ENCODE measurements at regions not wholly inside any gene's neighbourhood (a gene's known extent, or its start where the extent isn't known, plus 50 kb on each side); places are given as distances from the start of the nearest gene placed in this dataset.

DNA sequence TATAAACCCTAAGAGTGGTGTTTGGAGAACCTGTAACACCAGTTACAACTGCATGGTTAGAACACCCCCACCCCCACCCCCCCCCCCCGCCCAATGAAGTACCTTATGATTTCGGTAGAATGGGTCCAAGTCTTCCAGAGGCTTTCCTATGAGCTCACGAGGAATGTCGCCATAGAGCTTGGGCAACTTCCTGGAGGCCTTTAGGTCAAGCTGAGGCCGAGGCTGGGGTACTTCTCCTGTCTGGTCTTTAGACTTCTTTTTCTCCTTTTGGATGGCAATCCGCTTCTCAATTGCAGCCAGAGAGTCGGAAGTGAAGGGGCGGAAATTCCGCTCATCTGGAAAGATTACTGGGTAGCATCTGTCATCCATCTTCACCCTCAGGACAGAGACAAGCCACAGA, 101.8 kb downstream of the SCN11A start:
- no TSS peak for BruUV-seq (replicated peaks)
- no peak overlapping the region for H3K4me3 ChIP-seq (ENCODE audit: low read depth in 2 of 2, low read length in 2 of 2)
- H3K4me1 ChIP-seq (ENCODE audit: control insufficient read depth, insufficient read depth, low read length), result no peaks in the 10 kb centered on the region
- POLR2A ChIA-PET, result no interaction called here
- TF ChIP-seq POLR2AphosphoS5 (IDR thresholded peaks at IDR 0.05; ENCODE audit: low read depth, low read length) (no peak), TCF7L2 (IDR thresholded peaks at IDR 0.05; ENCODE audit: low read depth, low read length) (no peak), SIN3A (IDR thresholded peaks at IDR 0.05; ENCODE audit: borderline replicate concordance, insufficient read depth, low read depth, low read length) (no peak)
- TF ChIP-seq, protein P1, sequence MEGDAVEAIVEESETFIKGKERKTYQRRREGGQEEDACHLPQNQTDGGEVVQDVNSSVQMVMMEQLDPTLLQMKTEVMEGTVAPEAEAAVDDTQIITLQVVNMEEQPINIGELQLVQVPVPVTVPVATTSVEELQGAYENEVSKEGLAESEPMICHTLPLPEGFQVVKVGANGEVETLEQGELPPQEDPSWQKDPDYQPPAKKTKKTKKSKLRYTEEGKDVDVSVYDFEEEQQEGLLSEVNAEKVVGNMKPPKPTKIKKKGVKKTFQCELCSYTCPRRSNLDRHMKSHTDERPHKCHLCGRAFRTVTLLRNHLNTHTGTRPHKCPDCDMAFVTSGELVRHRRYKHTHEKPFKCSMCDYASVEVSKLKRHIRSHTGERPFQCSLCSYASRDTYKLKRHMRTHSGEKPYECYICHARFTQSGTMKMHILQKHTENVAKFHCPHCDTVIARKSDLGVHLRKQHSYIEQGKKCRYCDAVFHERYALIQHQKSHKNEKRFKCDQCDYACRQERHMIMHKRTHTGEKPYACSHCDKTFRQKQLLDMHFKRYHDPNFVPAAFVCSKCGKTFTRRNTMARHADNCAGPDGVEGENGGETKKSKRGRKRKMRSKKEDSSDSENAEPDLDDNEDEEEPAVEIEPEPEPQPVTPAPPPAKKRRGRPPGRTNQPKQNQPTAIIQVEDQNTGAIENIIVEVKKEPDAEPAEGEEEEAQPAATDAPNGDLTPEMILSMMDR (IDR thresholded peaks at IDR 0.05), result no peak
- TF ChIP-seq, protein P2, sequence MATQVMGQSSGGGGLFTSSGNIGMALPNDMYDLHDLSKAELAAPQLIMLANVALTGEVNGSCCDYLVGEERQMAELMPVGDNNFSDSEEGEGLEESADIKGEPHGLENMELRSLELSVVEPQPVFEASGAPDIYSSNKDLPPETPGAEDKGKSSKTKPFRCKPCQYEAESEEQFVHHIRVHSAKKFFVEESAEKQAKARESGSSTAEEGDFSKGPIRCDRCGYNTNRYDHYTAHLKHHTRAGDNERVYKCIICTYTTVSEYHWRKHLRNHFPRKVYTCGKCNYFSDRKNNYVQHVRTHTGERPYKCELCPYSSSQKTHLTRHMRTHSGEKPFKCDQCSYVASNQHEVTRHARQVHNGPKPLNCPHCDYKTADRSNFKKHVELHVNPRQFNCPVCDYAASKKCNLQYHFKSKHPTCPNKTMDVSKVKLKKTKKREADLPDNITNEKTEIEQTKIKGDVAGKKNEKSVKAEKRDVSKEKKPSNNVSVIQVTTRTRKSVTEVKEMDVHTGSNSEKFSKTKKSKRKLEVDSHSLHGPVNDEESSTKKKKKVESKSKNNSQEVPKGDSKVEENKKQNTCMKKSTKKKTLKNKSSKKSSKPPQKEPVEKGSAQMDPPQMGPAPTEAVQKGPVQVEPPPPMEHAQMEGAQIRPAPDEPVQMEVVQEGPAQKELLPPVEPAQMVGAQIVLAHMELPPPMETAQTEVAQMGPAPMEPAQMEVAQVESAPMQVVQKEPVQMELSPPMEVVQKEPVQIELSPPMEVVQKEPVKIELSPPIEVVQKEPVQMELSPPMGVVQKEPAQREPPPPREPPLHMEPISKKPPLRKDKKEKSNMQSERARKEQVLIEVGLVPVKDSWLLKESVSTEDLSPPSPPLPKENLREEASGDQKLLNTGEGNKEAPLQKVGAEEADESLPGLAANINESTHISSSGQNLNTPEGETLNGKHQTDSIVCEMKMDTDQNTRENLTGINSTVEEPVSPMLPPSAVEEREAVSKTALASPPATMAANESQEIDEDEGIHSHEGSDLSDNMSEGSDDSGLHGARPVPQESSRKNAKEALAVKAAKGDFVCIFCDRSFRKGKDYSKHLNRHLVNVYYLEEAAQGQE (IDR thresholded peaks at IDR 0.05; ENCODE audit: insufficient read depth in 1 of 2, low read depth in 2 of 2, low read length in 1 of 2), result no peak
- no peak overlapping the region for H3K27ac ChIP-seq (ENCODE audit: low read length)
- H3K9me3 ChIP-seq (ENCODE audit: control insufficient read depth, insufficient read depth, low read depth, low read length), result no peaks in the 10 kb centered on the region
- CTCF ChIA-PET, result no interaction called here
- in situ Hi-C loops (cut with HindIII; ENCODE audit: low pct_unique_long_range_greater_than_20kb, low sequenced_read_pairs), result no loop called here
- intact Hi-C loops (cut with micrococcal nuclease; ENCODE audit: unreplicated experiment), result no loop called here
- no peak for ATAC-seq
- no peaks in the 10 kb centered on the region for H3K36me3 ChIP-seq (ENCODE audit: control insufficient read depth, insufficient read depth, low read length)
- H3K27me3 ChIP-seq (ENCODE audit: control insufficient read depth, insufficient read depth, low read length), result no peaks in the 10 kb centered on the region
- DNase-seq (ENCODE audit: low read depth, low spot score), result no peak

DNA sequence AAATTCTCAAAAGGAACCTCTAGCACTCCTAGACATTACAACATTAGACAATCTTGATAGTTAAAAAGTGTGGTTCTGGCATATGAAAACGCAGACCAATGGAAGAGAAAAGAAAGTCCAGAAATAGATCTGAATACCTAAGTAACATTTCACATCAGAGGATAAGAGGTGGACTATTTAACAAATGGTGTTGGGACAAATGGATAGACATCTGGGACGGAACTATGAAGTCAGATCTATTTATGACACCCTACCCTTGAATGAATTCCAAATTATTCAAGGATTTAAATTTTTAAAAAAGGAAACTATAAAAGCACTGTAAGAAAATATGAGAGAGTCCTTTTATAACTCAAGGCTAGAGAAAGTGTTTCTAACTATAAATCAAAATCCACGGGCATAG, 111.3 kb downstream of the SCN11A start:
- H3K4me3 ChIP-seq (ENCODE audit: low read depth in 2 of 2, low read length in 2 of 2), result no peak overlapping the region
- H3K4me1 ChIP-seq (ENCODE audit: control insufficient read depth, insufficient read depth, low read length), result no peaks in the 10 kb centered on the region
- ATAC-seq, result no peak
- TF ChIP-seq, protein P1 (IDR thresholded peaks at IDR 0.05), result no peak
- TF ChIP-seq, protein P2 (IDR thresholded peaks at IDR 0.05; ENCODE audit: insufficient read depth in 1 of 2, low read depth in 2 of 2, low read length in 1 of 2), result no peak
- no peak for TF ChIP-seq SIN3A (IDR thresholded peaks at IDR 0.05; ENCODE audit: borderline replicate concordance, insufficient read depth, low read depth, low read length)
- TF ChIP-seq POLR2AphosphoS5 (IDR thresholded peaks at IDR 0.05; ENCODE audit: low read depth, low read length), result no peak
- TF ChIP-seq TCF7L2 (IDR thresholded peaks at IDR 0.05; ENCODE audit: low read depth, low read length), result no peak
- no peaks in the 10 kb centered on the region for H3K9me3 ChIP-seq (ENCODE audit: control insufficient read depth, insufficient read depth, low read depth, low read length)
- no peaks in the 10 kb centered on the region for H3K27me3 ChIP-seq (ENCODE audit: control insufficient read depth, insufficient read depth, low read length)
- no TSS peak for BruUV-seq (replicated peaks)
- ChIA-PET CTCF (no interaction called here), POLR2A (no interaction called here)
- H3K27ac ChIP-seq (ENCODE audit: low read length), result no peak overlapping the region
- DNase-seq (ENCODE audit: low read depth, low spot score), result no peak
- H3K36me3 ChIP-seq (ENCODE audit: control insufficient read depth, insufficient read depth, low read length), result no peaks in the 10 kb centered on the region
- in situ Hi-C loops (cut with HindIII; ENCODE audit: low pct_unique_long_range_greater_than_20kb, low sequenced_read_pairs) (no loop called here), intact Hi-C loops (cut with micrococcal nuclease; ENCODE audit: unreplicated experiment) (no loop called here)
